Caco-2 (cell line): ENCODE measurements at regions not wholly inside any gene's neighbourhood (a gene's known extent, or its start where the extent isn't known, plus 50 kb on each side); places are given as distances from the start of the nearest gene placed in this dataset.

ENCODE experiments used
- BruUV-seq: library from RNA; stranded (reverse); fragments of 400-500 nt; replicated peaks from 2 replicates; lab custom pipeline; 2021; lab: Mats Ljungman, UMichigan
- CTCF ChIA-PET: fragments of 300-600 bp; sonication (Branson Sonifier 250); formaldehyde crosslinking; loops from one replicate; lab custom pipeline; 2022; ENCODE audit warnings: antibody characterized with exemption; lab: Charles Lee
- POLR2A ChIA-PET: fragments of 300-600 bp; sonication (Branson Sonifier 250); formaldehyde crosslinking; loops from one replicate; lab custom pipeline; 2022; ENCODE audit warnings: antibody characterized with exemption; lab: Charles Lee
- DNase-seq, 2 experiments: peaks; one replicate each; pipeline versions ENCODE4 v3.0.0 to v3.0.0-alpha.2; 2020 to 2022
- H3K27me3 ChIP-seq: replicated peaks from 2 replicates; pipeline ENCODE4 v1.6.0; 2011; ENCODE audit warnings: low read length; ENCODE audit not compliant: control insufficient read depth, insufficient read depth
- H3K36me3 ChIP-seq: 2 replicates; pipeline ENCODE4 v1.5.1; 2011; ENCODE audit warnings: low read length; ENCODE audit not compliant: control insufficient read depth, insufficient read depth
- H3K4me1 ChIP-seq: fragments of 250-450 bp; sonication (Bioruptor Pico); 2 replicates; pipeline ENCODE4 v1.5.1; 2020; ENCODE audit warnings: mild to moderate bottlenecking
- H3K4me3 ChIP-seq: 2 replicates; pipeline ENCODE4 v1.5.1; 2011; ENCODE audit warnings: low read depth, mild to moderate bottlenecking, control low read depth, low read length
- H3K9me3 ChIP-seq: fragments of 250-450 bp; sonication (Bioruptor Pico); 2 replicates; pipeline ENCODE4 v1.5.1; 2020; ENCODE audit warnings: mild to moderate bottlenecking, moderate library complexity
- H3K27ac Mint-ChIP-seq: one replicate; pipeline ENCODE4 v1.8.0; 2022; ENCODE audit warnings: mixed read lengths; ENCODE audit not compliant: unreplicated experiment
- H3K27me3 Mint-ChIP-seq: one replicate; pipeline ENCODE4 v1.8.0; 2022; ENCODE audit warnings: mixed read lengths; ENCODE audit not compliant: insufficient read depth, unreplicated experiment
- H3K36me3 Mint-ChIP-seq: one replicate; pipeline ENCODE4 v1.8.0; 2022; ENCODE audit warnings: mild to moderate bottlenecking, mixed read lengths; ENCODE audit not compliant: insufficient read depth, unreplicated experiment
- H3K4me1 Mint-ChIP-seq: one replicate; pipeline ENCODE4 v1.8.0; 2022; ENCODE audit warnings: low read depth, mixed read lengths; ENCODE audit not compliant: unreplicated experiment
- H3K4me3 Mint-ChIP-seq: one replicate; pipeline ENCODE4 v1.8.0; 2022; ENCODE audit warnings: mild to moderate bottlenecking, moderate library complexity, mixed read lengths; ENCODE audit not compliant: unreplicated experiment
- H3K9me3 Mint-ChIP-seq: one replicate; pipeline ENCODE4 v1.8.0; 2022; ENCODE audit warnings: mixed read lengths; ENCODE audit not compliant: unreplicated experiment
- intact Hi-C: fragments of 100-400 bp; cut with micrococcal nuclease; formaldehyde crosslinking; loops from one replicate; pipeline ENCODE4 v1.10.0; 2022; ENCODE audit not compliant: unreplicated experiment
- TF ChIP-seq, protein P1 (sequence below), 2 experiments: fragments of 200-600 bp in 1 of 2; IDR thresholded peaks; 1 replicate in 1 of 2; 2 replicates in 1 of 2; pipeline versions ENCODE4 v1.5.1 to v1.8.0; 2011 to 2022; ENCODE audit warnings: antibody characterized with exemption in 1 of 2, control low read depth in 1 of 2, inconsistent platforms in 1 of 2, low read depth in 1 of 2, low read length in 1 of 2, mild to moderate bottlenecking in 1 of 2, moderate library complexity in 1 of 2; ENCODE audit not compliant: insufficient read depth in 1 of 2, severe bottlenecking in 1 of 2, unreplicated experiment in 1 of 2

DNA sequence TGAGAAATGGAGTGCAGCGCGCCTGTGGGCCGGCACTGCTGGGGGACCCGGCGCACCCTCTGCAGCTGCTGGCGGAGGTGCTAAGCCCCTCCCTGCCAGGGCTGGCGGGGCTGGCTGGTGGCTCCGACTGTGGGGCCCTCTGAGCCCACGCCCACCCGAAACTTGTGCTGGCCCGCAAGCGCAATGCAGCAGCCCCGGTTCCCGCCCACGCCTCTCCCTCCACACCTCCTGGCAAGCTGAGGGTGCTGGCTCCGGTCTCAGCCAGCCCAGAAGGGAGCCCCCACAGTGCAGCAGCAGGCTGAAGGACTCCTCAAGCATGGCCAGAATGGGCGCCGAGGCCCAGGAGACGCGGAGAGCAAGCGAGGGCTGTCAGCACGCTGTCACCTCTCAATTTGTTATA, 1063.0 kb upstream of the AUTS2 start:
- H3K4me3 ChIP-seq, result no peak overlapping the region
- Mint-ChIP-seq H3K36me3 (no peaks in the 10 kb centered on the region), H3K27me3 (no peaks in the 10 kb centered on the region), H3K4me1 (no peaks in the 10 kb centered on the region), H3K27ac (no peak overlapping the region), H3K9me3 (no peaks in the 10 kb centered on the region), H3K4me3 (no peak overlapping the region)
- intact Hi-C loops, result no loop called here
- DNase-seq, result no peak
- TF ChIP-seq, protein P1, sequence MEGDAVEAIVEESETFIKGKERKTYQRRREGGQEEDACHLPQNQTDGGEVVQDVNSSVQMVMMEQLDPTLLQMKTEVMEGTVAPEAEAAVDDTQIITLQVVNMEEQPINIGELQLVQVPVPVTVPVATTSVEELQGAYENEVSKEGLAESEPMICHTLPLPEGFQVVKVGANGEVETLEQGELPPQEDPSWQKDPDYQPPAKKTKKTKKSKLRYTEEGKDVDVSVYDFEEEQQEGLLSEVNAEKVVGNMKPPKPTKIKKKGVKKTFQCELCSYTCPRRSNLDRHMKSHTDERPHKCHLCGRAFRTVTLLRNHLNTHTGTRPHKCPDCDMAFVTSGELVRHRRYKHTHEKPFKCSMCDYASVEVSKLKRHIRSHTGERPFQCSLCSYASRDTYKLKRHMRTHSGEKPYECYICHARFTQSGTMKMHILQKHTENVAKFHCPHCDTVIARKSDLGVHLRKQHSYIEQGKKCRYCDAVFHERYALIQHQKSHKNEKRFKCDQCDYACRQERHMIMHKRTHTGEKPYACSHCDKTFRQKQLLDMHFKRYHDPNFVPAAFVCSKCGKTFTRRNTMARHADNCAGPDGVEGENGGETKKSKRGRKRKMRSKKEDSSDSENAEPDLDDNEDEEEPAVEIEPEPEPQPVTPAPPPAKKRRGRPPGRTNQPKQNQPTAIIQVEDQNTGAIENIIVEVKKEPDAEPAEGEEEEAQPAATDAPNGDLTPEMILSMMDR (IDR thresholded peaks at IDR 0.05; ENCODE audit: insufficient read depth in 1 of 2, low read depth in 1 of 2, low read length in 1 of 2, severe bottlenecking in 1 of 2, unreplicated experiment in 1 of 2), result no peak
- no peaks in the 10 kb centered on the region for H3K4me1 ChIP-seq
- no TSS peak for BruUV-seq
- no peaks in the 10 kb centered on the region for H3K27me3 ChIP-seq
- H3K9me3 ChIP-seq, result no peaks in the 10 kb centered on the region
- ChIA-PET POLR2A (no interaction called here), CTCF (no interaction called here)
- H3K36me3 ChIP-seq, result no peaks in the 10 kb centered on the region

DNA sequence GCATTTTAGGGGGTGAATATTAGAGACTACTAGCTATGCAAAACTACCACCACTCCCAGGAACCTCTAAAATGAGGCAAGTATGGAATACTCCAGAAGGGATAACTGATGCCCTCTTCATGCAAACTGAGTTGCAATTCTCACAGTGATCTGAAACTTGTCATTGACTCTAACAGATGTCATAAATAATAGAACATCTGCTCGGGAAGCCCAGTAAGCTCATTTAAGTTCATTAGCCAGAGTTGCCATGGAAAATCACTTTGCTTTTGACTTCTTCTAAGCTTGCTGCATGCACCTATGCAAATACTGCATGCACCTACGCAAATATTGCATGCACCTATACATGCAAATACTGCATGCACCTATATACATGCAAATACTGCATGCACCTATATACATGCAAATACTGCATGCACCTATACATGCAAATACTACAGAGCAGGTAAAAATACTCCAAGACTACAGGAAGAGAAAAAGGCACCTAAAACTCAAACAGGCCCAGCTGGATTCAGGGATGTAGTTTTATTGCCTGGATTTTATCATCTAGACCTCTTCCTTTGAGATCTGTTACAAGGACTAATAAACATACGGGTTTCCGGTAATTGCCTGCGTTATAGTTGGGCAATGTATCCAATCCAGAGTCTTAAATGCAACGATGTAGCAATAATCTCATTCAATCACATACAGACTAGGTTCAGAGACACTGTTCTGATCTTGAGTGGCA, 1061.1 kb upstream of the AUTS2 start:
- TF ChIP-seq, protein P1 (IDR thresholded peaks at IDR 0.05; ENCODE audit: insufficient read depth in 1 of 2, low read depth in 1 of 2, low read length in 1 of 2, severe bottlenecking in 1 of 2, unreplicated experiment in 1 of 2), result no peak
- Histone ChIP-seq H3K4me3 (no peak overlapping the region), H3K27me3 (no peaks in the 10 kb centered on the region), H3K4me1 (no peaks in the 10 kb centered on the region), H3K36me3 (no peaks in the 10 kb centered on the region), H3K9me3 (no peaks in the 10 kb centered on the region)
- Mint-ChIP-seq H3K4me1 (no peaks in the 10 kb centered on the region), H3K27me3 (no peaks in the 10 kb centered on the region), H3K27ac (no peak overlapping the region), H3K4me3 (no peak overlapping the region), H3K36me3 (no peaks in the 10 kb centered on the region), H3K9me3 (no peaks in the 10 kb centered on the region)
- CTCF ChIA-PET, result no interaction called here
- DNase-seq, result no peak
- BruUV-seq, result no TSS peak
- intact Hi-C loops, result no loop called here
- POLR2A ChIA-PET, result no interaction called here

DNA sequence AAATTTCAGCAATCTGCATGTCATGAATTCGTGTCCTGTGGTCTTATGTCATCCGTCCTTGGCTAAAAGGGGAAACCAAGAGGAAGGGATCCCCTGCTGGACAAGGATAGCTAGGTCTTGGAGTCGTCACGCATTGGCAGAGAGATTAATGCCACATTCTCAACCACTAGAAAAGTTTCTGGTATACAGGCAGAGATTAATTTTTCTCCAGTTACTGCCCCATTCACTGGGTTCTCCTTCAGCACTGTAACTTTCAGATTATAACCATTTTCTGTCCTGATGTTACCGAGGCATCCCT, 1060.6 kb upstream of the AUTS2 start:
- no peak overlapping the region for H3K4me3 Mint-ChIP-seq
- no TSS peak for BruUV-seq
- H3K4me3 ChIP-seq, result no peak overlapping the region
- ChIA-PET POLR2A (no interaction called here), CTCF (no interaction called here)
- no peak overlapping the region for H3K27ac Mint-ChIP-seq
- H3K4me1 ChIP-seq, result no peaks in the 10 kb centered on the region
- H3K36me3 Mint-ChIP-seq, result no peaks in the 10 kb centered on the region
- H3K9me3 Mint-ChIP-seq, result no peaks in the 10 kb centered on the region
- TF ChIP-seq, protein P1 (IDR thresholded peaks at IDR 0.05; ENCODE audit: insufficient read depth in 1 of 2, low read depth in 1 of 2, low read length in 1 of 2, severe bottlenecking in 1 of 2, unreplicated experiment in 1 of 2), result no peak
- no peak for DNase-seq
- no peaks in the 10 kb centered on the region for H3K9me3 ChIP-seq
- H3K27me3 ChIP-seq, result no peaks in the 10 kb centered on the region
- H3K27me3 Mint-ChIP-seq, result no peaks in the 10 kb centered on the region
- intact Hi-C loops, result no loop called here
- H3K36me3 ChIP-seq, result no peaks in the 10 kb centered on the region
- H3K4me1 Mint-ChIP-seq, result no peaks in the 10 kb centered on the region
